HG02870 (cell line): ENCODE measurements at regions not wholly inside any gene's neighbourhood (a gene's known extent, or its start where the extent isn't known, plus 50 kb on each side); places are given as distances from the start of the nearest gene placed in this dataset.
"Not testable (repeated sequence)": the region's sequence is repeated elsewhere in the genome, so short reads cannot be mapped to it uniquely, and the experiment has no call there.

ENCODE experiments used
- ATAC-seq: cut with Tn5 transposase; IDR thresholded peaks from one replicate; pipeline ENCODE4 v1.9.1; 2021; ENCODE audit warnings: mild to moderate bottlenecking, moderate library complexity; ENCODE audit not compliant: unreplicated experiment

DNA sequence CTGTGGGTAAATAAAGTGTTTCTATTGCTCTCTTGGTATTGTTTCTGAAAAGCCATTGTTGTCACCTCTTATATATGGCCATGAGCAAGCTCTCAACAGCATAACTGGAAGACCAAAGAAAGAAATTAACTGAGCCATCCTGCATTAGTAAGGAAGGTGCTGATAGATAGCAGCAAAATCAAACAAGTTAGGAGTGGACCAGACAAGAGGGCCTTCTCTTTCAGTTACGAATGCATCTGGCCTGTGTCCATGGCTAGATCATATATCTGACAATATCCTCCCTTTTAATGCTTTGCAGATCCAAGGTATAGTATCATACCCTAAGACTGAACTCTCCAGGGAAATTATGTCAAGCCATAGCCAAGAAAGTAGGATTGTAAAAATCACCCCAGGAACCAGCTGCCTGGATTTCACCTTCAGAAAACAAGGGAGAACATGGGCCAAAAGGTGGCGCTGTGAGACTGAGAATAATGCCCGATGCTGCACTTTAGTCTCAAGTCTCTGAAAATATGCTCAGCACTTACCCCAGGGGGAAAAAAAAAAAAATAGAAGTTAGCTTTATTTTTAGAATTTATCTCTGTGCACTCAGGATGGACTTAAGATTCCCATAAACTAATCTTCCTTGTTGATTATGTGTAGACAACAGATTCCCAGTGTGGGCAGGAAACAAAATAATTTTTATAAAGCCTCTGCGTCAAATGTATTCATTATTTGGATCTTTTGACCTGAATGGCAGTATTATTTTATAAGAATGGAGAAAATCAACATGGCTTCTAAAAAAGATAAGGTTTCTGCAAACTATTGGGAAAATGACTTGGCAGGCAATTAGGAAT is 415.1 kb downstream of the ETS1 start:
- peak; percentile 53 for ATAC-seq

DNA sequence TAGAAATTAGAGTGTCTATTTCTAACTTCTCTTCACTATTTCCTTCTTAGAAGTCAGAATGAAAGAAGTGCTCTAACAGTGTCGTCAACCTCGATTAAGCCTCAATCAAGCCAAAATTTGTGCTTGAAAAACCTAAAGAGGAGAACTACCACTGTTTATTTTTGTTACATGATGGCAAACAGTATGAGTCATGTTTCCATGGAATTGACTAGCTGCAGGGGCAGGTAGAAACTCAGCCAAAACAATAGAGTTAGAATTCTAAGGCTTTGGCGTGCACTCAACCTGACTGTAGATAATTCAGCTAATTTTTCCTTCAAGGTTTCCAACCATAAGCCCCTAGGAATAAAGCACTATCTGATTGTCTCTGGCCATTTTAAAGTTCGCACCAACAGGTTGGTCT is 415.9 kb downstream of the ETS1 start:
- ATAC-seq, result no peak

DNA sequence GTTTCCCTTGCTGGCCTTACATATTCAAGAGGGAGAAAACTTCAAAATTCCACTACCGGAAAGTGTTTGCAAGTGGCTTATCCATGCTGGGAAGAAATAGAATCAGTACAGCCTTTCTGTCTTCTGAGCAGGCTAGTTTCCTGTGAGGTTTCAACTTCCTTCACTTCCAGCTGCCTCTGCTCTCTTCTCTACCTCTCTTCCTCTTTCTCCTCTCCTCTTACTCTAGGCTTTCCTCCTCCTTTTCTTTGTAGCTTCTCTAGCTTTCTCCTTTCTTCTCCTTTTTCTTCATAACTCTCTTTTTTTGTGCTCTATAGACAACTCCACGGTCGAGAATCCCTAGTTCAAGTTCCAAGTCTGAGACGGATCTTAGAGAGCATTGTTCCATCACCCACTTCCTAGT is 421.8 kb downstream of the ETS1 start:
- ATAC-seq, result no peak

GRCh38 chr11:128164080-128164741 is 423.1 kb downstream of the ETS1 start:
- ATAC-seq, result no peak

DNA sequence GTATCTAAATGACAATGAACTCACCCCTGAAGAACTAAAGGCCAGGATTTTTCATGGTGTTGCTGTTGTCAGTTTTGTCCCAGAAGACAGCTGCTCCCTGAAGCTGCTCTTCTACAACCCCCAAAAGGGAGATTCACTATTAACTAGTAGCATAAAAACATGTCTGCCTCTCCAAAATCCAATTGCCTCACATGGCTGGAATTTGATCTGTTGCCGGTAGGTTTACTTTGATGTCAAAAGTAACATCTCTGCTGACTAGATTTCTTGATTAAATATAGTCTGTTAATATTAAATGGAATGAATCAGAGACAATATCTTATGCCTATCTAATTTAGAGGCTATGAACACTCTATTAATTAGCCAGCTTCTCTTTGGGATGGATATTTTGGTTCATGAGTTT is 425.4 kb downstream of the ETS1 start:
- no peak for ATAC-seq

- ATAC-seq, result no peak
These were observed 425.9 kb downstream of the ETS1 start for GRCh38 chr11:128161436-128161835.

DNA sequence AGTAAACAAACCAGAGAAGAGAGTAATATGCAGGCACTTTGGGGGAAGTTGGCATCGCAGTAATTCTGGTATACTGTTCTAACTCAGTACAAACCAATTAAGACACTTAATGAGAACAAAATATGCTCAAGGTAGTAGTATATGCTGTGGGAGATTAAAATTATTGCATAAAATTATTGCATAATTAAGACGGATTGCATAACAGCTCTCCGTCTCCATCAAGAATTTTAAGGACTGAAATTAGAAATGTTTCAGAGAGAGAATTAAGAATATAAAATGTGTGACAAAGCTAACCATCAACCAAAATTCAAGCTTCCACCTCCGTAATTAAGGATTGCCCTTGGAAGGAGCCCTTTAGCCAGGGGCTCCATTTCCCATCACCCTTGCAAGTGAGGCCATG is 428.5 kb downstream of the ETS1 start:
- ATAC-seq, result no peak

DNA sequence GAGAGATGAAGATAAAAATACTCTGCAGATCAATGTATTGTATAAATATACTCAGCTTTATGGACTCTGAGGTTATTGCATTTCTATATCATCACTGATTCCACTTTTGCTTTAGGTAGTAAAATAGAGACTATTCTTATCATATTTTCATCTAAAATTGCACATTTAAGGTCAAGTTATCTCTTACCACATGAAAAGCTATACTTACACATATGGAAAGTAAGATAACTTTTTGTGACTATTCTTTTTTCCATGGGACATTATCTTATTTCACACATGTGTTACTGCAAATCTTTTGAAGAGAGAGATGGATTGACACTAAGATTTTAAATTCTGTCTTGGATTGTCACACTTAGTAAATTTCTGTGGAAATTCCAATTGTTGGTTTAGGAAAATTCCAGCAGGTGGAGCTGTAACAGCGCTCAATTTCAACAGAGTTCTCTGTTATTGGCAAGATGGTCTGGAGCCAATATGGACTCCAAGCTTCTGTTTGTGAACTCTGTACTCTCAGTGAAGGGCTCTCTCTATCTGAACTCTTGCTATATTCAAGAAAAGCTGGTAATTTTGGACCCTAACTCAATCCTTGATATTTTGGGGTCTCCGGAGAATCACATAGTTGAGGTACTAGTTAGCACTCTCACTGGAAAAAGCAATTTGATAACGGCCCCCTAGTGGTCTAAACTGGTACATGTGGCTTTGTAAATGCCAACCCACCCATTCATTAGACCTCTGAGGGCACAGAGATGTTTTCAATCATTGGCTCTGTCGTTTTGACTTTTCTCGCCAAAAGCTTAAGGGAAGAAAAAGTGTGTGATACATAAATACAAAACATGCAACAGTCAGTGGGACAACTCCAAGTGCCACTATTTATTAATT is 429.7 kb downstream of the ETS1 start:
- ATAC-seq, result peak; percentile 84

- no peak for ATAC-seq
These were observed 430.9 kb downstream of the ETS1 start for GRCh38 chr11:128156486-128156885.

- ATAC-seq, result no peak
These were observed 431.8 kb downstream of the ETS1 start for GRCh38 chr11:128155590-128155989.

- ATAC-seq, result no peak
These were observed 433.7 kb downstream of the ETS1 start for GRCh38 chr11:128153697-128154048.

- ATAC-seq, result no peak
These were observed 434.3 kb downstream of the ETS1 start for GRCh38 chr11:128152796-128153696.

DNA sequence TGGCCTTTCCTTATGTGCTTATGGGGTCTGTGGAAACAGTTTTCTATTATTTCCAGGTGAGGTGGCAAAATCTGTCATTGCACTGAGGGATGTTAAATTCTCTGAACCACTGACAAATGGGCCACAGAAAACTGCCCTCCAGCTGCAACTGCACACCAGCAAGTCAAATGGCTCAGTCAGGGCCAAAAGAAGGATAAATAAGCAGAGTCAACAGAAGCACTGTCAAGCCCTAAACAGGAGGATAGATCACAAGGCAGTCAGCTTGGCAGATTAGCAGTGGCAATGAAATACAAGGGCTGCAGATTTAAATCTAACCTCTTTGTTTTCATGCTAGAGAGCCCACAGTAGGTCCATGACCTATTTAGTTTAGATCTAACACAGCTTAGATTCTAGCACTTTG is 435.6 kb downstream of the ETS1 start:
- ATAC-seq, result no peak

- no peak for ATAC-seq
These were observed 436.0 kb downstream of the ETS1 start for GRCh38 chr11:128151338-128151737.

DNA sequence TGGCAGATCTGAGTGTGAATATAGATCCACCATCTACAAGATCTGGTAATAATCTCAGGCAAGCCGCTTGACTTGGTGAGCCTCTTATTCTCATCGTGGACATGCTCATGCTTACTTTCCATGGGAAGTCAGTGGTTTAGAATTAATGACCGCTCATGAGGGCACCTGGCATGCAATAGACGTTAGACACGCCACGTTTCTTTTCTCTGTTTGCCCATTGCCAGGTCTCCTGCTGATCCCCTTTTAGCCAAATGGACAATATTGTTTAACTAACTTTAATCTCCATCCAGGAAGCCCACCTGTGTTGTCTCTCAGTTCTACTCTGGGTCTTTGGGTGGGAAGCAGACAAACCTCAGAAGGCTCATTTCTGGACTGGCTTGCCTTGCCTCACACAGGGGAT is 439.1 kb downstream of the ETS1 start:
- no peak for ATAC-seq

DNA sequence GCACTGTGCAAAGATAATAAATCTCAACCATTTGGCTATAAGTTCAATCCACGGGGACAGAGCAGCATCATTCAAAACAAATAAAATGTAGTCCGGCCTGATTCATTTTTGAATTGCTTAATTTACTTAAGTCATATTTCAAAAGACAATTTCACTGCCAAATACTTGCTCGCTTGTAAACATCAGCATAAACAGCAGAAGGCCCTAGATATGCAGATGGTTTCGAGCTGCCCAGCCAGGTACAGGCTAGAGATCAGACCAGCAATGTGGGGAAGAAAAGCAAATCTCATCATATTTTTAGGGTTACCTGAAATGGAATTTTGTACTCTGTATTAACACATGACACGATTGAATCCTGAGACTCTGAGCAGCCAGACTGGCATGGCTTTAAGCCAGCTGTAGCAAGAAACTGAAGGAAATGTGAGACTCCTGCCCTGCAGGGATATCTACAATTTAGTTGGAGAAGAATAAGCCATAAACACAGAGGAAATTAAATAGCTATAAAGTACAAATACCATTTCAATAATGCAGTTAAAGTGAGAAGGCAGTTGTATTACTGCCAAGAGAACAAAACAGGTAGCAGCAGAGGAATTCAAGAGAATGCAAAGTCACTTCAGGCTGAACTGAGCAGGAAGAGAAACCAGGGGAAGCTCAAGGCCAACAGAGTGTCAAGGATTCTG is 440.3 kb downstream of the ETS1 start:
- ATAC-seq, result no peak

DNA sequence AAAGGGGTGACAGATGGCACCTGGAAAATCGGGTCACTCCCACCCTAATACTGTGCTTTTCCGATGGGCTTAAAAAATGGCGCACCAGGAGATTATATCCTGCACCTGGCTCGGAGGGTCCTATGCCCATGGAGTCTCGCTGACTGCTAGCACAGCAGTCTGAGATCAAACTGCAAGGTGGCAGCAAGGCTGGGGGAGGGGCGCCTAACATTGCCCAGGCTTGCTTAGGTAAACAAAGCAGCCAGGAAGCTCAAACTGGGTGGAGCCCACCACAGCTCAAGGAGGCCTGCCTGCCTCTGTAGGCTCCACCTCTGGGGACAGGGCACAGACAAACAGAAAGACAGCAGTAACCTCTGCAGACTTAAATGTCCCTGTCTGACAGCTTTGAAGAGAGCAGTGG is 447.1 kb downstream of the ETS1 start:
- not testable (repeated sequence) for ATAC-seq

DNA sequence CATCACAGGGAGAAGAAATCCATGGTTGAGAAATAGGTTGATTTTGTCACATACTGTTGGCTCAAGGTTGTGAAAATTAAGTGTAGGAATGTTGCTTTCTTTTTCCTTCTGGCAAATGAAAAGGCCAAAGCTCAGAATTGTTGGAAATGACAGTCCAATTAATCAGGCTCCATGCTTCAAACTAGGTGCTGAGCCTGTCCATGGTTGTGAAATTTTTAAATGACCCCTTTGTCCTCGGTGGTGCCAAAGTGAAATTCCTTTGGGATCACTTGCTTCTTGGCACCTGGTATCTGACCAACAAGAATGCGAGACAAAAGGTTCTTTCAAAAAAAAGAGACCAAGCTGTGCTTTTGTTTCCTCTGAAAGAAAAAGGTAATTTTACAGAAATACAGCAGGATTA is 451.9 kb downstream of the ETS1 start:
- ATAC-seq, result no peak

GRCh38 chr11:128133501-128133900 is 453.9 kb downstream of the ETS1 start:
- no peak for ATAC-seq

DNA sequence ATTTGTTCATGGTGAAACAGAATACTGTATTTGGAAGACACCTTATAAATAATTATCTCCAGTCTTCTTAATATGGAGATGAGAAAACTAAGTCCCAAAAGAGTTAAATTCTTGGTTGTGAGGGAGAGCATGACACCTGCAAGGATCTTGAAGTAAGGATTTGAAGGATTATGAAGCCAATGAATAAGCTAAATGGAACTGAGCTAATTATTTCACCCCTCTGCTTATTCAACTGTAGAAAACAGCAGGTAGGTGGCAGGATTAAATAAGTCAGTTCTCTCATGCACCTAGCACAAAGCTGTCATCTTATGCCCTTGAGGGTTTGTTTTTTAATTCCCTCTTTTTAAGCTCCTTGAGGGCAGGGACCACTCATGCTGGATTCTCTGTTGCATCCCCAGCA is 457.3 kb downstream of the ETS1 start:
- no peak for ATAC-seq
